Liver (tissue), 3 donors: ENCODE measurements at regions not wholly inside any gene's neighbourhood (a gene's known extent, or its start where the extent isn't known, plus 50 kb on each side); places are given as distances from the start of the nearest gene placed in this dataset.

Experiments
- RAD21 ChIP-seq, 2 donors: IDR thresholded peaks; 2 replicates each; pipeline ENCODE4 v1.6.1; 2016; ENCODE audit warnings: antibody characterized with exemption in 2 of 2, mild to moderate bottlenecking in 2 of 2
- SP1 ChIP-seq: IDR thresholded peaks from 2 replicates; pipeline ENCODE4 v1.6.1; 2018; ENCODE audit warnings: antibody characterized with exemption, mild to moderate bottlenecking
- YY1 ChIP-seq: IDR thresholded peaks from 2 replicates; pipeline ENCODE4 v1.6.1; 2016; ENCODE audit warnings: antibody characterized with exemption, mild to moderate bottlenecking
- TF ChIP-seq, protein P1 (sequence below): IDR thresholded peaks from 2 replicates; pipeline ENCODE4 v1.6.1; 2016; ENCODE audit warnings: antibody characterized with exemption
- TF ChIP-seq, protein P2 (sequence below): fragments of 150-350 bp; IDR thresholded peaks from 2 replicates; pipeline ENCODE4 v1.5.1; 2017; ENCODE audit warnings: improper control_type of control experiment, low read depth, low read length; ENCODE audit not compliant: missing input control
- TF ChIP-seq, protein P3 (sequence below): IDR thresholded peaks from 2 replicates; pipeline ENCODE4 v1.6.1; 2016; ENCODE audit warnings: antibody characterized with exemption, mild to moderate bottlenecking
- donor health status: healthy.
- donor health status: healthy.

DNA sequence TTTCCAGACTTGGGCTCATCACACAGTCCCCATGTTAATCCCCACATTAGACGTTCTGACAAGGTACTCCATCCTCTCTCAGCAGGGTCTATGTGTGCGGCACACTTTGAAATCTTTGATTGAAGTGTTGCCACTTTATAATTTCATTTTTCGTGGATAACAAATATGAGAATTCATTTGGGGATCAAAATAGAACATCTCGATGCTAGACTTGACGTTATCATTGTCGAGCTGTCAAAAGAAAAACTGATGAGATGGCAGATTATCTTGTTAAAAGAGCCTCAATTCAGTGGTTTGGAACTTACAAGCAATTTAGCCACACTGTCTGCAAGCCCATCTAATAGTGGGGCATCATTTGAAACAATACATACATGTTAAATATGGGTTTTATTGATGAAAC, 91.2 kb upstream of the SULT1C3 start:
- TF ChIP-seq RAD21 (IDR thresholded peaks at IDR 0.05) (no peak), YY1 (no peak), SP1 (no peak)
- TF ChIP-seq, protein P1, sequence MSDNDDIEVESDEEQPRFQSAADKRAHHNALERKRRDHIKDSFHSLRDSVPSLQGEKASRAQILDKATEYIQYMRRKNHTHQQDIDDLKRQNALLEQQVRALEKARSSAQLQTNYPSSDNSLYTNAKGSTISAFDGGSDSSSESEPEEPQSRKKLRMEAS = no peak
- TF ChIP-seq, protein P2, sequence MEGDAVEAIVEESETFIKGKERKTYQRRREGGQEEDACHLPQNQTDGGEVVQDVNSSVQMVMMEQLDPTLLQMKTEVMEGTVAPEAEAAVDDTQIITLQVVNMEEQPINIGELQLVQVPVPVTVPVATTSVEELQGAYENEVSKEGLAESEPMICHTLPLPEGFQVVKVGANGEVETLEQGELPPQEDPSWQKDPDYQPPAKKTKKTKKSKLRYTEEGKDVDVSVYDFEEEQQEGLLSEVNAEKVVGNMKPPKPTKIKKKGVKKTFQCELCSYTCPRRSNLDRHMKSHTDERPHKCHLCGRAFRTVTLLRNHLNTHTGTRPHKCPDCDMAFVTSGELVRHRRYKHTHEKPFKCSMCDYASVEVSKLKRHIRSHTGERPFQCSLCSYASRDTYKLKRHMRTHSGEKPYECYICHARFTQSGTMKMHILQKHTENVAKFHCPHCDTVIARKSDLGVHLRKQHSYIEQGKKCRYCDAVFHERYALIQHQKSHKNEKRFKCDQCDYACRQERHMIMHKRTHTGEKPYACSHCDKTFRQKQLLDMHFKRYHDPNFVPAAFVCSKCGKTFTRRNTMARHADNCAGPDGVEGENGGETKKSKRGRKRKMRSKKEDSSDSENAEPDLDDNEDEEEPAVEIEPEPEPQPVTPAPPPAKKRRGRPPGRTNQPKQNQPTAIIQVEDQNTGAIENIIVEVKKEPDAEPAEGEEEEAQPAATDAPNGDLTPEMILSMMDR = no peak
- TF ChIP-seq, protein P3, sequence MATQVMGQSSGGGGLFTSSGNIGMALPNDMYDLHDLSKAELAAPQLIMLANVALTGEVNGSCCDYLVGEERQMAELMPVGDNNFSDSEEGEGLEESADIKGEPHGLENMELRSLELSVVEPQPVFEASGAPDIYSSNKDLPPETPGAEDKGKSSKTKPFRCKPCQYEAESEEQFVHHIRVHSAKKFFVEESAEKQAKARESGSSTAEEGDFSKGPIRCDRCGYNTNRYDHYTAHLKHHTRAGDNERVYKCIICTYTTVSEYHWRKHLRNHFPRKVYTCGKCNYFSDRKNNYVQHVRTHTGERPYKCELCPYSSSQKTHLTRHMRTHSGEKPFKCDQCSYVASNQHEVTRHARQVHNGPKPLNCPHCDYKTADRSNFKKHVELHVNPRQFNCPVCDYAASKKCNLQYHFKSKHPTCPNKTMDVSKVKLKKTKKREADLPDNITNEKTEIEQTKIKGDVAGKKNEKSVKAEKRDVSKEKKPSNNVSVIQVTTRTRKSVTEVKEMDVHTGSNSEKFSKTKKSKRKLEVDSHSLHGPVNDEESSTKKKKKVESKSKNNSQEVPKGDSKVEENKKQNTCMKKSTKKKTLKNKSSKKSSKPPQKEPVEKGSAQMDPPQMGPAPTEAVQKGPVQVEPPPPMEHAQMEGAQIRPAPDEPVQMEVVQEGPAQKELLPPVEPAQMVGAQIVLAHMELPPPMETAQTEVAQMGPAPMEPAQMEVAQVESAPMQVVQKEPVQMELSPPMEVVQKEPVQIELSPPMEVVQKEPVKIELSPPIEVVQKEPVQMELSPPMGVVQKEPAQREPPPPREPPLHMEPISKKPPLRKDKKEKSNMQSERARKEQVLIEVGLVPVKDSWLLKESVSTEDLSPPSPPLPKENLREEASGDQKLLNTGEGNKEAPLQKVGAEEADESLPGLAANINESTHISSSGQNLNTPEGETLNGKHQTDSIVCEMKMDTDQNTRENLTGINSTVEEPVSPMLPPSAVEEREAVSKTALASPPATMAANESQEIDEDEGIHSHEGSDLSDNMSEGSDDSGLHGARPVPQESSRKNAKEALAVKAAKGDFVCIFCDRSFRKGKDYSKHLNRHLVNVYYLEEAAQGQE = no peak
